Tibial nerve (tissue), 4 donors: ENCODE measurements at regions not wholly inside any gene's neighbourhood (a gene's known extent, or its start where the extent isn't known, plus 50 kb on each side); places are given as distances from the start of the nearest gene placed in this dataset.
A peak's percentile ranks its signal among the peaks of the same experiment; 100 is the strongest.
"Not testable (repeated sequence)": the region's sequence is repeated elsewhere in the genome, so short reads cannot be mapped to it uniquely, and the experiment has no call there.

Experiments used
- DNase-seq, 2 donors: peaks; one replicate each; pipeline ENCODE4 v3.0.0-alpha.2; 2019; ENCODE audit warnings: low spot score in 2 of 2
- H3K27ac ChIP-seq, 4 donors: fragments of 200-600 bp; sonication (generic) in 3 of 4; one replicate each; pipeline ENCODE4 v1.5.1; 2017 to 2019; ENCODE audit warnings: mild to moderate bottlenecking in 1 of 4
- H3K27me3 ChIP-seq, 2 donors: fragments of 200-600 bp; sonication (generic) in 1 of 2; one replicate each; pipeline versions ENCODE4 v1.5.1 to v1.6.0; 2017 to 2019
- H3K36me3 ChIP-seq, 3 donors: fragments of 200-600 bp; sonication (generic); one replicate each; pipeline ENCODE4 v1.5.1; 2018 to 2019
- H3K4me1 ChIP-seq, 4 donors: fragments of 200-600 bp; sonication (generic) in 3 of 4; one replicate each; pipeline ENCODE4 v1.5.1; 2017 to 2019
- H3K4me3 ChIP-seq, 4 donors: fragments of 200-600 bp; sonication (generic) in 3 of 4; one replicate each; pipeline ENCODE4 v1.5.1; 2017 to 2019; ENCODE audit warnings: mild to moderate bottlenecking in 1 of 4, moderate library complexity in 1 of 4
- H3K9me3 ChIP-seq, 4 donors: fragments of 200-600 bp; sonication (generic) in 3 of 4; one replicate each; pipeline ENCODE4 v1.5.1; 2017 to 2019
- EP300 ChIP-seq, 2 donors: sonication (generic); formaldehyde crosslinking; IDR thresholded peaks; one replicate each; pipeline ENCODE4 v1.6.1; 2017; ENCODE audit warnings: antibody characterized with exemption in 2 of 2, mild to moderate bottlenecking in 1 of 2
- POLR2A ChIP-seq, 2 donors: fragments of 450-650 bp; IDR thresholded peaks; one replicate each; pipeline ENCODE4 v1.6.1; 2017; ENCODE audit warnings: antibody characterized with exemption in 2 of 2, mild to moderate bottlenecking in 2 of 2, moderate library complexity in 2 of 2
- WGBS, 2 donors: methylation state at CpG; one replicate each; pipeline ENCODE4 v1.1.5; 2018; 5-methylcytosine and 5-hydroxymethylcytosine counted together
- TF ChIP-seq, protein P1 (sequence below), 5 experiments: fragments of 200-600 bp in 3 of 5; fragments of 450-650 bp in 2 of 5; sonication (generic) in 3 of 5; IDR thresholded peaks; one replicate each; pipeline ENCODE4 v1.5.1; 2016 to 2019; ENCODE audit warnings: antibody characterized with exemption in 5 of 5, mild to moderate bottlenecking in 3 of 5, moderate library complexity in 2 of 5

DNA sequence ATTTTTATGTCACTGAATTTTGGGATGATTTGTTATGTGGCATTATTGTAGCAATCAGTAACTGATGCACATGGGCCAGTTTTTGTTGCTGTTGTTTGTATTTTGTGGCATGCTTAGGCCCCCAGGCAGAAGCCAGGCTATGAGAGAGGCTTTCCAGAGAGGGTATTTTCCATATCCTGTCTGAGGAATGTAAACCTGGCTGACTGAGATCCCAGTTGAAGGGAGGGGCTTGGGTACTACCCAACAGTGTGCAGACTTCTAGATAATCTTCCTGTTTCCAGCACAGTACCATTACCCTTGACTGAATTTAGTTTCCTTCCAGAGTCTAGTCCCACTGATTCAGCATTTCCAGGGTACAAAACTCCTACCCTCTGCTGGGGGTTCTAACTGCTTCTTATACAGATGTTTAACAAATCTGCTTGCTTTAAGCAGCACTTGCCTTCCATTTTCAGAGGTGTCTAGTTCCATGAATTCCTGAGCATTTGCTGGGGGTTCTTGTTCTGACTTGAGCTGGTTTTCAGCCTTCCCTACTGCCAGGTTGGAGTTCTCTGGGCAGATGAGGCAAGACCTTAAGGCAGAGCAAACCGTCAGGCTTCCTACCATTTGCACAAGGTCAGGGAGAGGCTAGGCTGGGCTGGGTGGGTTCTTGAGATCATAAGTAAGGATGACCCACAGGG is 104.7 kb upstream of the EGFL6 start:
- TF ChIP-seq POLR2A (IDR thresholded peaks at IDR 0.05) (no peak), EP300 (IDR thresholded peaks at IDR 0.05) (no peak)
- TF ChIP-seq, protein P1, sequence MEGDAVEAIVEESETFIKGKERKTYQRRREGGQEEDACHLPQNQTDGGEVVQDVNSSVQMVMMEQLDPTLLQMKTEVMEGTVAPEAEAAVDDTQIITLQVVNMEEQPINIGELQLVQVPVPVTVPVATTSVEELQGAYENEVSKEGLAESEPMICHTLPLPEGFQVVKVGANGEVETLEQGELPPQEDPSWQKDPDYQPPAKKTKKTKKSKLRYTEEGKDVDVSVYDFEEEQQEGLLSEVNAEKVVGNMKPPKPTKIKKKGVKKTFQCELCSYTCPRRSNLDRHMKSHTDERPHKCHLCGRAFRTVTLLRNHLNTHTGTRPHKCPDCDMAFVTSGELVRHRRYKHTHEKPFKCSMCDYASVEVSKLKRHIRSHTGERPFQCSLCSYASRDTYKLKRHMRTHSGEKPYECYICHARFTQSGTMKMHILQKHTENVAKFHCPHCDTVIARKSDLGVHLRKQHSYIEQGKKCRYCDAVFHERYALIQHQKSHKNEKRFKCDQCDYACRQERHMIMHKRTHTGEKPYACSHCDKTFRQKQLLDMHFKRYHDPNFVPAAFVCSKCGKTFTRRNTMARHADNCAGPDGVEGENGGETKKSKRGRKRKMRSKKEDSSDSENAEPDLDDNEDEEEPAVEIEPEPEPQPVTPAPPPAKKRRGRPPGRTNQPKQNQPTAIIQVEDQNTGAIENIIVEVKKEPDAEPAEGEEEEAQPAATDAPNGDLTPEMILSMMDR (IDR thresholded peaks at IDR 0.05): no peak
- WGBS, 2 donors: 63 to 85% methylated on average over 1 of the region's 1 CpG
- no peak for DNase-seq
- no peaks in the 10 kb centered on the region for H3K36me3 ChIP-seq
- no peaks in the 10 kb centered on the region for H3K4me1 ChIP-seq
- no peaks in the 10 kb centered on the region for H3K27me3 ChIP-seq
- no peaks in the 10 kb centered on the region for H3K9me3 ChIP-seq
- H3K4me3 ChIP-seq: no peak overlapping the region
- H3K27ac ChIP-seq: no peak overlapping the region

DNA sequence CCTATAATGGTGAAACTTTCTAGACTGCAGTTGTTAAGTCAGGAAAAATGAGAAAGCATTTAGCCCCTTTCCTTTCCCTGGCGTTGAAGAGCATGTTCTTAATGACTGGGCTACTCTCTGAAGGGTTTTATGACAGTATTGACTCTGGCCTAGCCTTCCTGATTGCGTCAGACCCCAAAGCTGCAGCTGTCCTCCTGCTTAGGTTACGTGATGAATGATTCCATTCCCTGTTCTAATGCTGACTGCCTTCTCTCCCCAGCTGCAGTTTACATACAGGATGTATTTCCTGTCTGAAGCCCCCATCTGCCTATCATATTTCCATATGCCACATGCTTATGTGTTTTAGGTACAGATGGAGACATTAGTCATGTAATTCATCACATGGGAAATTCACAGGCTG is 105.8 kb upstream of the EGFL6 start:
- H3K27me3 ChIP-seq: no peaks in the 10 kb centered on the region
- TF ChIP-seq POLR2A (IDR thresholded peaks at IDR 0.05) (no peak), EP300 (IDR thresholded peaks at IDR 0.05) (peak in 1 of 2 donors; percentile 31)
- TF ChIP-seq, protein P1 (IDR thresholded peaks at IDR 0.05): no peak
- peak overlapping the region in 2 of 4 donors; percentile 47 to 61 for H3K27ac ChIP-seq
- peak; percentile 16 to 52 for DNase-seq
- no peaks in the 10 kb centered on the region for H3K4me1 ChIP-seq
- WGBS, 2 donors: 55 to 59% methylated on average over 3 of the region's 3 CpGs
- no peaks in the 10 kb centered on the region for H3K36me3 ChIP-seq
- H3K9me3 ChIP-seq: no peaks in the 10 kb centered on the region
- H3K4me3 ChIP-seq: no peak overlapping the region

DNA sequence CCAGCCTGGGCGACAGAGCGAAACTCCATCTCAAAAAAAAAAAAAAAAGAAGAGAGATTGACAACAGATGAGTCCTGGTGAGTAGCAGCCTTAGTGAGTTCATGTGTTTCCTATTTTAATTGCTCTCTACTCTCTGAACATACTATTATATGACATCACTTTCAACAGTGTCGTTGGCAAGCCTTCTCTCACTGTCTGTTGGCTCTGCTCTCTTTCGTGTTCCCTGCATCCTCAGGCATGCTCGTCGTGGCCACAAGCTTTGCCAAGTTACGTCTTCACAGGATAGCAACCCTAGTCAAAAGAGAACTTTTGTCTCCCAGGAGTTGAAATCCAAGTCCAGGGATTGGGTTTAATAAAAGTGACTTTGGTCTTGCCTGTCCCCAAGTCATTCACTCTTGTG is 117.1 kb upstream of the EGFL6 start:
- Histone ChIP-seq H3K9me3 (no peaks in the 10 kb centered on the region), H3K27ac (no peak overlapping the region), H3K4me3 (no peak overlapping the region), H3K4me1 (no peaks in the 10 kb centered on the region), H3K27me3 (no peaks in the 10 kb centered on the region), H3K36me3 (no peaks in the 10 kb centered on the region)
- no peak for DNase-seq
- WGBS, 2 donors: 78% methylated on average over 7 of the region's 7 CpGs
- no peak for TF ChIP-seq EP300 (IDR thresholded peaks at IDR 0.05)
- TF ChIP-seq, protein P1 (IDR thresholded peaks at IDR 0.05): no peak
- TF ChIP-seq POLR2A (IDR thresholded peaks at IDR 0.05): no peak

DNA sequence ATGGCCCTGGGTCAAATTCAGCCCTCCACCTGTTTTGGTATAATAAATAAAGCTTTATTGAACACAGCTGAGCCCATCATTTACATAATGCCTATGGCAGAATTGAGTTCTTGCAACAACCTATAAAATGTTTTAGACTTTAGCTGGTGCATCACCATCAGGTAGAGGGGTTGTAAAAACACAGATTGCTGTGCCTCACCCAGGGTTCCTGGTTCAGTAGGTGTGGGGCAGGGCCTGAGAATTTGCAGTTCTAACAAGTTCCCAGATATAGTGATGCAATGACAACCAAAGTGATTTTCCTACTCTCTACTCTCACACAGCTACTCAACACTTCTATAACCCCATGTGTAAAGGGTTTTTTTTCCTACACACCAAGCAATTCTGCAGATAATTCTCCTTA is 120.0 kb upstream of the EGFL6 start:
- Histone ChIP-seq H3K4me3 (no peak overlapping the region), H3K9me3 (no peaks in the 10 kb centered on the region), H3K4me1 (no peaks in the 10 kb centered on the region), H3K27ac (no peak overlapping the region), H3K27me3 (no peaks in the 10 kb centered on the region), H3K36me3 (no peaks in the 10 kb centered on the region)
- no peak for TF ChIP-seq EP300 (IDR thresholded peaks at IDR 0.05)
- no peak for TF ChIP-seq POLR2A (IDR thresholded peaks at IDR 0.05)
- TF ChIP-seq, protein P1 (IDR thresholded peaks at IDR 0.05): no peak
- DNase-seq: no peak

DNA sequence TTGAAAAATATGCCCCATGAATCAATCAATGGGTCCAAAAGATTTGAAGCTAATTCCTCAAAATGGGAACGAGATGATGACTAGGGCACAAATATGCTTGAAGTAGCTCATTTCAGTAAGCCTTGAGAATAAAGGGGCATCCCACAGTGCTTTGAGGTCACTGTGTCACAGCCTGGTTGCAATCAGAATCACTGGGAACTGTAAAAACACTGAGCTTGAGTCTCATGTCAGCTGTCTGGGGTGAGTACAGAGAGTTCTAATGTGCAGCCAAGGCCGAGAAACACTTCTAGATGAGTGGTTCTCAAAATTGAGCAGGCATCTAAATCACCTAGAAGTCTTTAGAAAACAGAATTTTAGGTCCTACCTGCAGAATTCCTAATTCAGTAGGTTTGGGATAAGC is 120.5 kb upstream of the EGFL6 start:
- Histone ChIP-seq H3K4me3 (no peak overlapping the region), H3K27ac (no peak overlapping the region), H3K27me3 (no peaks in the 10 kb centered on the region), H3K36me3 (no peaks in the 10 kb centered on the region), H3K9me3 (no peaks in the 10 kb centered on the region), H3K4me1 (no peaks in the 10 kb centered on the region)
- peak in 1 of 2 donors; percentile 14 for DNase-seq
- 43 to 62% methylated on average over 2 of the region's 2 CpGs for WGBS, 2 donors
- TF ChIP-seq POLR2A (IDR thresholded peaks at IDR 0.05) (no peak), EP300 (IDR thresholded peaks at IDR 0.05) (no peak)
- TF ChIP-seq, protein P1 (IDR thresholded peaks at IDR 0.05): no peak

DNA sequence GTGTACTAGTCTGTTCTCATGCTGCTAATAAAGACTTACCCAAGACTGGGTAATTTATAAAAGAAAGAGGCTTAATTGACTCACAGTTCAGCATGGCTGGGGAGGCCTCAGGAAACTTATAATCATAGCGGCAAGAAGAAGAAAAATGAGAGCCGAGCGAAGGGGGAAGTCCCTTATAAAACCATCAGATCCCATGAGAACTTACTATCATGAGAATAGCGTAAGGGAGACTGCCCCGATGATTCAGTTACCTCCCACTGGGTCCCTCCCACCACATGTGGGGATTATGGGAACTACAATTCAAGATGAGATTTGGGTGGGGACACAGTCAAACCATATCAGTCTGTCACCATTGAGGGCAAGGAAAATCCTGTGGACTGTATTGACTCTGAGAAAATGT is 121.8 kb upstream of the ATXN3L start:
- WGBS, 2 donors: 87 to 96% methylated on average over 5 of the region's 5 CpGs
- not testable (repeated sequence) for H3K9me3 ChIP-seq, H3K4me1 ChIP-seq, H3K36me3 ChIP-seq, H3K27ac ChIP-seq, DNase-seq, H3K4me3 ChIP-seq, H3K27me3 ChIP-seq
